Fibroblast of villous mesenchyme (primary cell): ENCODE measurements at regions not wholly inside any gene's neighbourhood (a gene's known extent, or its start where the extent isn't known, plus 50 kb on each side); places are given as distances from the start of the nearest gene placed in this dataset.
A peak's percentile ranks its signal among the peaks of the same experiment; 100 is the strongest.

Experiments used
- DNase-seq: peaks from one replicate; pipeline ENCODE4 v3.0.0-alpha.2; 2010; ENCODE audit warnings: low read depth
- H3K4me3 ChIP-seq: 2 replicates; pipeline ENCODE4 v1.5.1; 2011; ENCODE audit warnings: low read depth, mild to moderate bottlenecking, low read length
- CTCF ChIP-seq: IDR thresholded peaks from 2 replicates; pipeline ENCODE4 v1.5.1; 2012; ENCODE audit warnings: low read depth, mild to moderate bottlenecking, low read length; ENCODE audit not compliant: insufficient read depth

- no peak for TF ChIP-seq CTCF
- DNase-seq: no peak
- H3K4me3 ChIP-seq: no peak overlapping the region
These were observed 222.8 kb upstream of the MANEA start for GRCh38 chr6:95354551-95354950.

DNA sequence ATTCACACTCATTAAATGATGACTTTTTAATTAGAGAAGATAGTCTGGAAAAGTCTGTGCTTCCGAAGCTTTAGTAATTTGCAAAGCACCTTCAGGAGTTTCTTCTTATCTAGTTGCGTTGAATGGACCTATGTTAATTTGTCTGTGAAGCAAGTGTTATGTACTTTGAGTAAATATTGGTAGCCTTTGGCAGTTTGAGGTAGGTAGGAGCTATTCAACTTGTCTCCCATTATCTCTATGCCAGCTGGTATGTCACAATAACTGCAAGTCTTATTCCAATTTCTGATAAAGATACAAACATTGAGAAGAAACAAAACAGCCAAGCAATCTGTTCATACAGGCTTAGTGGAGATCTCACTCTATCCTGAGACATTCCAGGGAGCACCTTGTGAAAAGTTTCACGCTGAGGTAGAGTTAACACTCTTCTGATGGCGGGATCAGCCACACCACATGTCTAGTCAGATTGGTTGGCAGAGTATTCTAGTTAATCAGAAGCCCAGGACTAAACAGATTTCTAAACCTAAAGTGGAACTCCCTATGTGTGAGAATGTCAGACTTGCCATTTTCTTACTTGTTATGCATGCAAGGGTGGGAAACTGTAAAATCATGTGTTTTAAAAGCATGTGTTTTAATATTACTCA is 219.8 kb upstream of the MANEA start:
- no peak for TF ChIP-seq CTCF
- no peak overlapping the region for H3K4me3 ChIP-seq
- DNase-seq: no peak

GRCh38 chr6:95364016-95364604 is 213.2 kb upstream of the MANEA start:
- H3K4me3 ChIP-seq: no peak overlapping the region
- DNase-seq: peak; percentile 7
- peak; percentile 34 for TF ChIP-seq CTCF

DNA sequence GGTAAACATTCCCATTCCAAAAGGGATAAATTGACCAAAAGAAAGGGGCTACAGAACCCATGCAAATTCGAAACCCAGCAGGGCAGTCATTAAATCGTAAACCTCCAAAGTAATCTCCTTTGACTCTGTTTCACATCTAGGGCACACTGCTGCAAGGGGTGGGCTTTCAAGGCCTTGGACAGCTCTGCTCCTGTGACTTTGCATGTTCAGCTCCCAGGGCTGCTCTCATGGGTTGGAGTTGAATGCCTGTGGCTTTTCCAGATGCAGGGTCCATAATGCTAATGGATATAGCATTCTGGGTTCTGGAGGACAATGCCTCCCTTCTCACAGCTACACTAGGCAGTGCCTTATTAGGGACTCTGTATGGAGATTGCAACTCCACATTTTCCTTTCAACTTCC is 211.9 kb upstream of the MANEA start:
- no peak for TF ChIP-seq CTCF

GRCh38 chr6:95366414-95366813 is 210.9 kb upstream of the MANEA start:
- no peak for DNase-seq
- H3K4me3 ChIP-seq: no peak overlapping the region
- no peak for TF ChIP-seq CTCF

More for the DNA sequence above, 211.9 kb upstream of the MANEA start:
- no peak for DNase-seq
- H3K4me3 ChIP-seq: no peak overlapping the region

DNA sequence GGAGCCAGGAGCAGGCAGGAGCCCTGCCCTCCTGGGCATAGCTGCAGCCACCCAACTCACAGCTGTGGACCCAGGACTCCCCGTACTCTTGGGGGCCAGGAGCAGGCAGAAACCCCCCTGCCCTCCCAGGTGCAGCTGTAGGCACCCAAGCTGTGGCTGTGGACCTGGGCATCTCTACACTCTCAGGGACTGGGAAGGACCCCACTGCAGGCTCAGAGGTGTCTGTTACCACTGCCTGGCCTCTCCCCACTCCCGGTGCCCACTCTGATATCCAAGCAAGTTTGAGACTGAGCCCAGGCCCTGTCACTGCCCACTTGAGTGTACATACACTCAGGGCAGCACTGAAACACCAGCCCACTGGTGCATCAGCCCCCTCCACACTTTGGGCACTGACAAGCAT is 193.5 kb upstream of the MANEA start:
- TF ChIP-seq CTCF: no peak
- no peak overlapping the region for H3K4me3 ChIP-seq
- DNase-seq: no peak

- no peak for TF ChIP-seq CTCF
- DNase-seq: no peak
- H3K4me3 ChIP-seq: no peak overlapping the region
These were observed 192.3 kb upstream of the MANEA start for GRCh38 chr6:95384988-95385387.
